Posterior vena cava (tissue), 2 donors: ENCODE measurements at regions not wholly inside any gene's neighbourhood (a gene's known extent, or its start where the extent isn't known, plus 50 kb on each side); places are given as distances from the start of the nearest gene placed in this dataset.

Experiments
- DNase-seq: peaks from one replicate; pipeline ENCODE4 v3.0.0-alpha.2; 2020; ENCODE audit warnings: low spot score
- intact Hi-C, 2 donors: fragments of 100-400 bp; cut with DNase I; formaldehyde crosslinking; loops; one replicate each; pipeline versions ENCODE4 v1.14.1 to v1.14.2; 2022 to 2023
- donor health status: DM: yes; HTN: yes; CAD: no.
- donor health status: DM: yes; HTN: yes; CAD: no.

- DNase-seq: no peak
- intact Hi-C loops: no loop called here
Measured at GRCh38 chr5:54862036-54862435, 123.4 kb downstream of the ESM1 start.

GRCh38 chr5:54861212-54861894 lies 124.0 kb downstream of the ESM1 start:
- DNase-seq: no peak
- intact Hi-C loops: no loop called here

- intact Hi-C loops: no loop called here
- DNase-seq: no peak
Measured at GRCh38 chr5:54860321-54860720, 125.1 kb downstream of the ESM1 start.

GRCh38 chr5:54859316-54859715 lies 126.1 kb downstream of the ESM1 start:
- intact Hi-C loops: no loop called here
- no peak for DNase-seq

- no peak for DNase-seq
- intact Hi-C loops: no loop called here
Measured at GRCh38 chr5:54854883-54855581, 130.4 kb downstream of the ESM1 start.

- intact Hi-C loops: no loop called here
- DNase-seq: no peak
Measured at GRCh38 chr5:54852007-54852406, 133.4 kb downstream of the ESM1 start.

GRCh38 chr5:54851449-54851848 lies 133.9 kb downstream of the ESM1 start:
- no peak for DNase-seq
- intact Hi-C loops: no loop called here

GRCh38 chr5:54848581-54848980 lies 136.8 kb downstream of the ESM1 start:
- no peak for DNase-seq
- intact Hi-C loops: loop anchor here (10.0 kb wide), 2 partner anchors 144 to 334 kb away; partner anchors contain the start of gene SNX18 (in 1 of the 2)

GRCh38 chr5:54845567-54845941 lies 139.8 kb downstream of the ESM1 start:
- no peak for DNase-seq
- intact Hi-C loops: loop anchor here (2.0 to 10.0 kb wide), 3 partner anchors 141 to 331 kb away; partner anchors contain the start of gene SNX18 (in 2 of the 2)

GRCh38 chr5:54844905-54845566 lies 140.4 kb downstream of the ESM1 start:
- DNase-seq: no peak
- intact Hi-C loops: loop anchor here (2.0 to 10.0 kb wide), 3 partner anchors 140 to 330 kb away; partner anchors contain the start of gene SNX18 (in 2 of the 2)

GRCh38 chr5:54844266-54844665 lies 141.1 kb downstream of the ESM1 start:
- intact Hi-C loops: loop anchor here (2.0 to 10.0 kb wide), 3 partner anchors 139 to 329 kb away; partner anchors contain the start of gene SNX18 (in 2 of the 2)

GRCh38 chr5:54841481-54841880 lies 143.9 kb downstream of the ESM1 start:
- DNase-seq: no peak
- intact Hi-C loops: loop anchor here (10.0 kb wide), 2 partner anchors 137 to 327 kb away; partner anchors contain the start of gene SNX18 (in 1 of the 2)

More at GRCh38 chr5:54844266-54844665, 141.1 kb downstream of the ESM1 start:
- DNase-seq: no peak

- intact Hi-C loops: no loop called here
Measured at GRCh38 chr5:54838843-54839242, 146.6 kb downstream of the ESM1 start.

GRCh38 chr5:54837981-54838380 lies 147.4 kb downstream of the ESM1 start:
- DNase-seq: no peak
- intact Hi-C loops: no loop called here

More at GRCh38 chr5:54838843-54839242, 146.6 kb downstream of the ESM1 start:
- DNase-seq: no peak

GRCh38 chr5:54837093-54837492 lies 148.3 kb downstream of the ESM1 start:
- intact Hi-C loops: no loop called here
- no peak for DNase-seq

GRCh38 chr5:54835647-54836046 lies 149.7 kb downstream of the ESM1 start:
- DNase-seq: no peak
- intact Hi-C loops: no loop called here

- no peak for DNase-seq
- intact Hi-C loops: no loop called here
Measured at GRCh38 chr5:54834121-54834842, 151.1 kb downstream of the ESM1 start.

GRCh38 chr5:54833590-54833989 lies 151.8 kb downstream of the ESM1 start:
- intact Hi-C loops: no loop called here
- DNase-seq: no peak

GRCh38 chr5:54832858-54833257 lies 152.5 kb downstream of the ESM1 start:
- intact Hi-C loops: no loop called here
- no peak for DNase-seq
